HL-60/S4 treated with phorbol 12-myristate 13-acetate at 8.2 ng/mL for 4 days and 3 days (cell line): ENCODE measurements at regions not wholly inside any gene's neighbourhood (a gene's known extent, or its start where the extent isn't known, plus 50 kb on each side); places are given as distances from the start of the nearest gene placed in this dataset.

ENCODE experiments used
- in situ Hi-C: fragments of 300-500 bp; cut with MboI; formaldehyde crosslinking; loops from 2 replicates; pipeline ENCODE4 v1.15.0; 2022; ENCODE audit warnings: low sequenced_read_pairs

DNA sequence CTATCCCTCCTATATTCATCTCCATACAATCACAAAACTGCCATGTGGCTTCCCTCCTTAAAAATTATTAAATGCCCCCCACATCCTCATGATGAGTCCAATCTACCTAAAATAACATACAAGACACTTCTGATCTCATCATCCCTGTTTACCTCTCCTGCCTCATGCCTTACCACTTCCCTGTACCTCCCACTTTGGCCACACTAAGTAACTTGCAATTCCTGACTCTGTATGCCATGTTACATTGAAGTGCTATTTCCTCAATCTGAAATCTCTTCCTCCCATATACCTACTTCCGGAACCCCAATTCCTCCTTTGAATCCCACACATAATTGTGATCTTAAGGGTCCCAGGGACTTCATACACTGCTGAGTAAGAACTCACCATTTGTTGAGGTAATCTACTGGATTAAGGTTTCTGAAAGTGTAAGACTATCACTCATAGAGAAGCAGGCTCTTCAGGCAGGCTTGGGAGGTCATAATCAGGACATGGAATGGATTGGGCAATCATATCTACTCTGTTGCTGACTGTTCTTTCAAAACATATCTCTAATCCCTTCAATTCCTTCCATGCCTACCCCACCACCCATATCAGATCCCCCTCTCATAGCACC lies 117.6 kb upstream of the PLEKHG7 start:
- in situ Hi-C loops: no loop called here

DNA sequence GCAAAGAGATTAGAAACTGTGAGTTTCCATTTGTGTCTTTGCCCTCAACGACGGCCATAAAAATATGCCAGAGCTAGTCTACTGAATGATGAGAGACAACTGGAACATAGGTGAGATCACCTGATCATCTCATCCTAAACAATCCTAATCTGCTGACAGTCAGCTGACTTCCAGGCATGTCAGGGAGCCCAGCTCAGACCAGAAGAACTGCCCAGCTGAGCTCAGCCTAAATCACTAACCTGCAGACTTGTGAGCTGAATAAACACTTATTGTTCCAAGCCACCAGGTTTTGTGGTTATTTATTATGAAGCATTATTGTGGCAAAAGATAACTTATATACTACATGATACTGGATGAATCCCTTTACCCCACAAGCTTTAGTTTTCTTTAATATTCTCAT lies 118.9 kb upstream of the PLEKHG7 start:
- in situ Hi-C loops: no loop called here

DNA sequence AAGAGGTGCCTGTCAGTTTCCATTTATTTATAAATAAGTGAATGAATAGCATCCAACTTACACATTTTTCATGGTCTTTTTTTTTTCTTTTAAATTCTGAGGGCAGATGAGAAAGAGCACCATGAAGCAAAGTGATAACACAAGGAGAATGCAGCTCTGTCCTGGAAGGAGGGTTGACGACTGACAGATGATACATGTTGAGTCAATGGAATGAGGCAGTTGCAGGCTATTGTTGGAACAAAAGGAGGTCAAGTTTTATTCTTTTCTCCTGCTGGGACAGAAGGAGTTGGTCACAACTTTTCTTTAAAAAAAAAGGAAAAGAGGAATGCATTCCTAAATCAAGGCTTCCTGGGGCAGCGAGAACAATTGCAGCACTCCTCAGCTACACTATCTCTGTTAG lies 119.9 kb upstream of the PLEKHG7 start:
- in situ Hi-C loops: no loop called here

DNA sequence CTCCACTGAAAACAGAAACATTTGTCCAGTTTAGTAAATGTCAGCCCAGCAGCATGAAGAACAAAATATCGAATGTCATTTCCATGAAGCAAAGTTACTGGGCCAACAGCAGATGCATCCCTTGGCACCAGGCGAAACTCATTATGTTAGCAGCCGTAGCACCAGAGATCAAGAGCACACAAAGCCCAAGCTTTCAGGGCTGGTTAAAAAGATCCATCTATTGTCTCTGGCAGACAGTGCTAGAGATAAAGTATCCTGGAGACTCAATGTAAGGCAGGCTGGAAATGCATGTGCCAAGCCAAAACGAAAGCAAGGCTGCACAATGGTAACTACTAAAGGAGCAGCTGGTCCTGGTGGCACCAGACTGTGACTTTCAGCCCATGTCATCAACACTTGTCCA lies 120.3 kb upstream of the PLEKHG7 start:
- in situ Hi-C loops: no loop called here

DNA sequence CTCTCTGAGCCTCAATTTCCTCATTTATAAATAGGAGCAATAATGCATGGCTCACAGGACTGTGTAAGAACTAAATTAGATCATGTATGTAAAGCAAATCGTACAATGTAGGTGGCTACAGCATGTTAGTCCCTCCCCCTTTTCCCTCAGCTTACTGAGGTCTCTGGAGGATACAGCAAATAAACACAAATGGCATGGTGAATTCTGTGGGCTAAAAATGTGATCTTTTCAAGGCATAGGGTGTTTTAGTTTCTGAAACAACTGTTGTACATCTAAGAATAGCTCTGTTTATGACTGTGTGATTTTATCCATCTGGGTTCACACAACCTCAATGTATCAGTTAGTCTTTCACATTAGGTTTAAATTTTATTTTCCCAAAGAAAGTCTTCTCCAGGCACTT lies 121.2 kb upstream of the PLEKHG7 start:
- in situ Hi-C loops: no loop called here

DNA sequence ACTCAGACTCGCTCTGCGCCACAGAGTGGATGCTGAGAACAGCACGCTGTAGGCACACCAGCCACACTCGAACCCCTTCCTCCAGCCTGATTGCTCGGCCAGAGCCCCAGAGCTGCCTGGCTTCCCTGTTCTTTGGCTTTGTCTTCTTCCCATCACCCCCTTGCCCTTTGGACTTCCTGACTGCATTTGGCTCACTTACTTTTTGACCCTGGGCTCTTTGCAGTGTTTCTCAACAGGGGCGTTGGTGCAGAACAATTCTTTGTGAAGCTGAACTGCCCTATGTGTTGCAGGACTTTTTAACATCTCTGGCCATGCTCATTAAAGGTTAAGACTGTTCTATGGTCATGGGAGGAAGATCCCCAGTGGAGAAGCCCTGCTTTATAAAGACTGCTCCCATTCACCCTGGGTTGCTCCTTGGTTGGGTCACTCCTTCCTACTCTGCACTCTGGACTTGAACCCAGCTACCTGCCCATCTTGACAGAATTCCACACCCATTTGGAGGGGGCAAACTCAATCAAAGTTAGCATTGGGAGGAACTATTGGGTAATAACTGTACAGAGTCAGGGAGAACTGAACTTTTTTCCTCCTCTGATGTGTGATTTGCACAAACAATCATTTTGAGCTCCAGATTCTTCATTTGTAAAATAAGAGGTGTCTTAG lies 127.7 kb upstream of the PLEKHG7 start:
- in situ Hi-C loops: loop anchor here (25.0 kb wide), 1 partner anchor 438 kb away; the partner anchor contains the start of gene BTG1

DNA sequence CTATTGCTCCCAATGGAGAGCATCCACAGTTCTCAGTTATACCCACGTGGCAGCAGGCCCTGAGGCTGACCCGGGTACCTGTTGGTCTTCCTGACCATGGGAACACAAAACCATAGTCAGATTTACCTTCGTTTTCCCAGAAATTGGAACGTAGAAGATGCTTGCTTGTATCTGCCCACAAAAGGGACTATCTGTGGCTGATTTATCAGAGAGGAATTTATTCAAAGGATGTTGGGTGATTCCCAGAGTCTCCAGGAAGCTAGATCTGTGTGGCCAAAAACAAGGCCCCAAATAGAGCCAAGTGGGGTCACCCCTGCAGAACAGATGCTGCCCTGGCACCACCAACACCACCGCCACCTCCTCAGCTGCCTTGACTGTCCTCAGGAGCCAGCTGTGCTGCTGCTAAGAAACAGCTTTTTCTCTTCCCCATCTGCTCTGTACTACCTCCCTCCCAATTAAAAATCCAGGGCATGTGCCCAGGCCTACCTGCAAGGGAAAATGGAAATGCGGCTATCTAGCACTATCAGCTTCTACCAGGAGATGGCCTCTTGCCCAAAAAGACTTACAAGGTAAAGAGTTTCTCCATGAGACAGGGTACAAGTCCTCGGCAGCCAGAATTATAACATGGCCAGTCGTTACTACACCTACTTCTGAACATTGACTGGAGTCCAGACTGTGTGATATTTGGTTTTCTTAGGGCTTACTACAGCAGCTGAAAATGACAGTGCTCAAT lies 128.6 kb upstream of the PLEKHG7 start:
- in situ Hi-C loops: loop anchor here (25.0 kb wide), 1 partner anchor 437 kb away; the partner anchor contains the start of gene BTG1

DNA sequence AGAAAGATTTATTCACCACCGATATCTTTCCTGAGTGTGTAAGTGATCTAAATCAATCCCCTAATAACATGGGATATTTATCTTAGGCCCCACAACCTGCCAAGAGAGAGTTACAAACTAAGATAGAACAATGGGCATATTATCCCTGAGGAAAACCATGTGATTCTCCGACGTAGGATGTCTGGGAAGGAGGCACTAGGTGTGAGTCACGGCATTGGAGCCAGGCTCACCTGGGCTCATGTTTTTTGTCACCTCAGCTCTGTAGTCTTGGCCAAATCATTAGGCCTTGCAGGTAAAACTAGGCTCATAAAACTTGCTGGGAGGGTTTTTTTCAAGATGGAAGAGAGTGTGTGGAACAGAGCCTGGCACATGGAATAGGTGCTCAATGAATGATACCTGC lies 129.7 kb upstream of the PLEKHG7 start:
- in situ Hi-C loops: loop anchor here (25.0 kb wide), 1 partner anchor 436 kb away; the partner anchor contains the start of gene BTG1

DNA sequence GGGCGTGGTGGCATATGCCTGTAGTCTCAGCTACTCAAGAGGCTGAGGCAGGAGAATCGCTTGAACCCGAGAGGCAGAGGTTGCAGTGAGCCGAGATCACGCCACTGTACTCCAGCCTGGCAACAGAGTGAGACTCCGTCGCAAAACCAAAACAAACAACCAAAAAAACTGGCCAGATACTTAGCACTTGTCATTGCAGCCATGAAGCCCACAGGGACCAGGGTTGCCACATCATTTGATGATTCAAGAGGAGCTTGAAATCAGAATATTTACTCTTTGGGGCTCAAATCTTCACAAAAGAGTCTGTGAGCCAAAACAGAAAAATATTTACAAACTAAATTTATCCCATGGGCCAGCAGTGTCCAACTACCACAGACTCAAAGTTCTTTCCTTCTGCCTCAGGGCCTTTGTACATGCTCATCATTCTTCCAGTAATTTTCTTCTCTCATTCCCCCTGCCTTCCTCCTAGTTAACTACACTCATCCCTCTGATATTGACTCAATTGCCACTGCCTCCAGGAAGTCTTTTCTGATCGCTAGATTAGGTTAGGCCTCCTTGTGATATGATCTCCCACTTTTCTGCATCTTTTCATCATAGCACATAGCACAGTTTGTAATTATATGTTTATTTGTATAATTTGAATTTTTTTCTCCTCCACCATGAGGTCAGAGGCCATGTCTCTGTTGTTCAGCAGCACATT lies 130.8 kb upstream of the PLEKHG7 start:
- in situ Hi-C loops: loop anchor here (25.0 kb wide), 1 partner anchor 435 kb away; the partner anchor contains the start of gene BTG1

DNA sequence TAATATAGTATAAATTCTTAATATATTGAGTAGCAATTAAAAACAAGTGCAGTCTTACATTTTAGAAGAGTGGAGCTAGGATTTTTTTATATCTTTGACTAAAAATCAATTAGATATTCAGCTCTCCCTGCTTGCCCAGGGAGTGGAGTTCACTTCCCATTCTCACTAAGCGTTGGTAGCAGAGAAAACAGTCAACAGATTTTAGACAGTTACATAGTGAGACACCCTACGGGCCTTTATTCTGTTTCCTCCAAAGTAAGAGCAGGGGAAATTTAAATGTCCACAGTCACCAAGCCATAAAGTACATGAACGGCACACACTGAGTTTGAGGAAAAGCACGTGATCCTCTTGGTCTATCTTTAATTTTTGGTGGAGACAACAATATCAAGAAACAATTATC lies 131.6 kb upstream of the PLEKHG7 start:
- in situ Hi-C loops: loop anchor here (25.0 kb wide), 1 partner anchor 434 kb away; the partner anchor contains the start of gene BTG1

DNA sequence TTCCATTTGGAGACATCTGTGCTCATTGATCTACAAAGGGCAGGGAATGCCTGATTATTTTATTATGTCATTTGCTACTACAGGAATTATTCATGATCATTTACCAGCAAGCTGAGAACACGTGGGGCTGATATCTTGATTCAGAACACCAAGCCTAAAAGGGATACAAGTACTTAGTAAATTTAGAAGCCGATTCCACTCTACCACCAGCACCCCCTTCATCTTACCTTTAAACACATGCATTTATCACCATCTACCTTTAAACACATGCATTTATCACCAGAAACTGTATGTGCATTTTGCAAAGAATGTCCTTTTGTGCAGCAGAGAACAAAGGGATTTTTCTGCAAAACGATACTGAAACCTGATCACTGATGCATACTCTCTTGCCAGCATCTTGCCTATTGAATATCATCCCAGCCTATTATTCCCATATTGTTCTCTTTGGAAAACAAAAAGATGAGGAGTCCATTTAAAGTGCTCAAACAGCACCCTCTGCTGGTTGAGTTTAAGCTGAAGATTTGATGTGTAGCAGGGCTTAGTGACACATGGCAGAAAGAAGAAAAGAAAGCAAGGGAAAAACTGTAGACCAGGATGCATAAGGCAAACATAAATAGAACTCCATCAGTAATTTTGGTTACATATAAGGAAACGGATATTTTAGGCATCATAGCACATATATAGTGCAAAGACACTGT lies 132.6 kb upstream of the PLEKHG7 start:
- in situ Hi-C loops: loop anchor here (25.0 kb wide), 1 partner anchor 433 kb away; the partner anchor contains the start of gene BTG1

DNA sequence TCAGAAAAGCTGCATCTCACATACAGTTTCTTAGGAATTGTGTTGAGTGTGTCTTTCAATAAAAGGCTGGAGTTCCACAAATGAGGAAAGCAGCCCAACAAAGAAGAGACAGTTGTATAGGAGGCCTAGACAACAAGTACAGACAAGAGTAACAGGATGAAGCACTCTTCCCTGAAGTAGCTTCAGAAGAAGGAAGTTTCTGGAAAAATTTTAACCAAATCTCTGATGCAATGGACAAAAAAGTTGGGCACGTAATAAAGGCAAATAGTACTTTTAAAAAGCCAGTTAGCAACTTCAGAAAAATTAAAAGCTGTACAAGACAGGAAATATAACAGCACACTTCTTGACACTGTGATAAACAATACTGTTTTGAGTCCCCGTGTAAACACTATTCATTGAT lies 134.1 kb upstream of the PLEKHG7 start:
- in situ Hi-C loops: loop anchor here (25.0 kb wide), 1 partner anchor 431 kb away; the partner anchor contains the start of gene BTG1

DNA sequence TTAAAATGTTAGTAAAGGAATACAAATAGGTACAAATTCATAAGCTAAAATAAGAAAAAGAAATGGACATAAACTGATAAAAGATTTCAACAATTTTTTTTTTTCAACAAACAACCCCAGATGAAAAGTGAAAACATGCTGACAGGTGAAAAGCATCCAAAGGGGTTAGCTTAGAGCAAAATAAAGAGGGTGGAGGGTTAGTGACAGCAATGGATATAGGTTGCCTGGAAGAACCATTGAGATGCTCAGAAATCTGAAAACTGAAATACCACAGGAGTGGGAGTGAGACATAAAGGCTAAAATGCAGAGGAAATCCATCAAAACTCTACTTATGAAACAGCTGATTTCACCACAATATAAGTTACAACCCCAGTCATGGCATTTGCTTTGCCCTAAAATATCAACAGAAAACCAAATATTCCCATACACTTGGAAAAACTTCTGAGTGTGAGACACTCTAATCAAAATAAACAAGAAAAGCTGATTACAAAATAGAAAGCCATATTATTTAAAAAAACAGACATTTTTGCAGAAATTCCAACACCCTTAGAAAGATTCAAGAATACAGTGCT lies 136.3 kb upstream of the PLEKHG7 start:
- in situ Hi-C loops: loop anchor here (25.0 kb wide), 1 partner anchor 429 kb away; the partner anchor contains the start of gene BTG1

DNA sequence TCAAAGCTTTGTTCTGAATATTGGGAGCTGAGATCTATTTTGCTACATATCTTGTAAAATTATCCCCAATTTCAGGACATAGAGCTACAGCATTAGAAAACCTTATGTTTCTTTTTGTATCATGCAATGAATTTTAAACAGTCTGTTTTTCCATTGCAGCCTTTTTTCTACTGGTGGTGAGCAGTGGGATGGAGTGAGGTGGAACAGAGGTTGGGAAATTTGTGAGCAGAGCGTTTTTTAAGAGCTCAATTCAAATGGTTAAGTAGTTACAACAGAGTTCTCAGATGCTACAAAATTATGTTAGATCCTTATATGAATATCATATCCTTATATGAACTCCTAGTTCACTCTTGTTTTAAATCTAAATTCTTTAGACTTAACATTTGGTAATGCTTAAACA lies 139.0 kb upstream of the PLEKHG7 start:
- in situ Hi-C loops: loop anchor here (25.0 kb wide), 1 partner anchor 427 kb away; the partner anchor contains the start of gene BTG1

DNA sequence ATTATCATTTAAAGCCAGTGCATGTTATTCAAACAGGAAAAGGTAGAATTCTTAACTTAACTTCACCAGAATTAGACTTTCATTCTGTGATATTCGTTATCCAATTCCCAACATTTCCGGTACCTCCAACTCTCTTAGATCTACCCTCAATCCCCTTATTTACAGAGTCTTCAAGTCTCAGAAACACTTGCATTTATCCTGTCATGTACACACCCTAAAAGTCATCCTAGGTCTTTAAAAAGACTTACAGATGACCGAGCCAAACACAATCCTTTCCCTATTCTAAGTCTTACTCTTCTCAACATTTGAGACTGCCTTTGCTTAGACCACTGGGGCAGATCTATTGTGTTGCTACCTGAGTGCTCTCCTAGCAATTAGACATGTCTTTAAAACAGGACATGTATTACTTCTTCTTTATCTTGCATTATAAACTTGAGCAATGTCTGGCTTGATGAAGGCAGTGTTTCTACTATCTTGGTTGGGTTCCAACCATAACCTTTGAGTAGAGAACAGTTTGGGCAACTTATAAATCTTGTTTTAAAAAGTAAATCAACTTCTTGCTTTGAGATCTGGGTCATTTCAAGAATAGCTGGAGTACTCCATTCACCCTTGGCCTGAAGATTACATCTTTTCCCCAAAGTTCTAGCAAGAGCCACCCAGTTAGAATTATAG lies 140.6 kb upstream of the PLEKHG7 start:
- in situ Hi-C loops: loop anchor here (25.0 kb wide), 1 partner anchor 425 kb away; the partner anchor contains the start of gene BTG1

DNA sequence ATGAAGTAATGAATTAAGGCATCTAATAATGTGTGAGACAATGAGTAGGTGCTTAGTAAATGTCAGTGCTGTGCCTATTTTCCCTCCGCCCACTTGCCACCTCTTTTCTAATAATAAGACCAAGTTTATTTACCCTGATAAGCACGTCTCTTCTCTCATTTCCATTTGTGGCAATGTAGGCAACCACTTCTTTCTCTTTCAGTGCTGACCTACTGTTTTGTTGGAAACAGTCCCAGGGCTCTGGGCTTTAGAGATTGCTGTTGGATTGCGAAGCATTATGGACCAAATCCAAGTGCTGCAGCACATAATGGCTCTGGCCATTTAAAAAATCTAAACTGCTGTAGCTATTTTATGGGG lies 141.3 kb upstream of the PLEKHG7 start:
- in situ Hi-C loops: loop anchor here (25.0 kb wide), 1 partner anchor 424 kb away; the partner anchor contains the start of gene BTG1

DNA sequence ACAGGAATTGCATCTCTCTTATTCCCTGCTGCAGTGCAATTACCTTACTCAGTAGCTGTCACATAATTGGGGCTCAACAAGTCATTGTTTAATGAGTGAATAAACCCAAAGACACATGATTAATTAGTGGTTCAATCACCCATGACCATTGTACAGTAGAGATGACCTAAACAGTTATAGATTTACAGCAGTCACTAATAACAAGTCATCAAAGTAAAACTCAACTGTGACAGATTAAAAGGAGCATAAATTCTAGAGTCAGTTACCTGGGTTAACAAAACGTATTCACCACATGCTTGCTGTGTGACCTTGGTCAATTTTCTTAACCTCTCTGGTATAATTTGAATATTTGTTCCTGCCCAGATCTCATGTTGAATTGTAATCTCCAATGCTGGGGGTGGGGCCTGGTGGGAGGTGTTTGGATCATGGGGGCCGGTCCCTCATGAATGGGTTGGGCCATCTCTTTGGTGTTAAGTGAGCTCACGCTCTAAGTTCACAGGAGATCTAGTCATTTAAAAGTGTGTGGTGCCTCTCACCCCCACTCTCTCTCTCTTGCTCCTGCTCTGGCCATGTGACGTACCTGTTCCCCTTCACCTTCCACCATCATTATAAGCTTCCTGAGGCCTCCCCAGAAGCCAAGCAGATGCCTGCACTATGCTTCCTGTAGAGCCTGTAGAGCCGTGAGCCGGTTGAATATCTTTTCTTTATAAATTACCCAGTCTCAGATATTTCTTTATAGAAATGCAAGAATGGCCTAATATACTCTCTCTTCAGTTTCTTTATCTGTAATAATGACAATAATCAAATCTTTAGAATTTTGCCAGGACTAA lies 141.9 kb upstream of the PLEKHG7 start:
- in situ Hi-C loops: loop anchor here (25.0 kb wide), 1 partner anchor 424 kb away; the partner anchor contains the start of gene BTG1

DNA sequence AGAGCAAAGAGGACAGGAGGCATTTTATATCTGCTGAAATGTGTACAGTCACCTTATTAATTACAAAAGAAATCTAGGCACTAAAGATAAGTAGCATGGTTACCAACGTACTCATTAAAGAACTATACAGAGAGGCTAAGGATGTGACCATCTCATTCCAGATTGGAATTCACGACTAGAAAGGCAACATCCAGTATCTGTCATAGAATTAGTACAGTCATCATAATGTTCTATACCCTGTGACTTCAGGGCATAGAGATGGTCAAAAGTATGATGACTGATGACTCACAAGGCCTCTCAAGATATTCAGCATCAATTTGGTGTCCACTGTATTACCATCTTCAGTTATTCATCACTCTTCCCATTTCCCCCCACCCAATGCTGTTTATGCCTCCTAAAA lies 144.0 kb upstream of the PLEKHG7 start:
- in situ Hi-C loops: loop anchor here (25.0 kb wide), 1 partner anchor 422 kb away; the partner anchor contains the start of gene BTG1
